Osteoblast (primary cell): ENCODE measurements at regions not wholly inside any gene's neighbourhood (a gene's known extent, or its start where the extent isn't known, plus 50 kb on each side); places are given as distances from the start of the nearest gene placed in this dataset.

Experiments used
- DNase-seq: peaks from one replicate; pipeline ENCODE4 v3.0.0; 2011; ENCODE audit warnings: low spot score, mixed read lengths; ENCODE audit not compliant: insufficient read length; ENCODE audit errors: missing footprints
- H2AFZ ChIP-seq: 2 replicates; pipeline ENCODE4 v1.6.0; 2011; ENCODE audit warnings: mild to moderate bottlenecking, low read length
- H3K27ac ChIP-seq: 2 replicates; pipeline ENCODE4 v1.5.1; 2011; ENCODE audit warnings: mild to moderate bottlenecking, low read depth, low read length, moderate library complexity
- H3K27me3 ChIP-seq: 2 replicates; pipeline ENCODE4 v1.6.0; 2012; ENCODE audit warnings: mild to moderate bottlenecking, control low read depth, inconsistent platforms, low read length, moderate library complexity; ENCODE audit not compliant: insufficient read depth
- H3K36me3 ChIP-seq: 2 replicates; pipeline ENCODE4 v1.5.1; 2011; ENCODE audit warnings: mild to moderate bottlenecking, low read length, control low read depth, moderate library complexity; ENCODE audit not compliant: insufficient read depth
- H3K4me1 ChIP-seq: 2 replicates; pipeline ENCODE4 v1.5.1; 2011; ENCODE audit warnings: mild to moderate bottlenecking, low read length, control low read depth, moderate library complexity; ENCODE audit not compliant: insufficient read depth
- H3K4me2 ChIP-seq: 2 replicates; pipeline ENCODE4 v1.6.0; 2011; ENCODE audit warnings: mild to moderate bottlenecking, low read length; ENCODE audit not compliant: insufficient read depth
- H3K4me3 ChIP-seq: fragments of 200-600 bp; sonication (generic); 3 replicates; pipeline ENCODE4 v1.5.1; 2012; ENCODE audit warnings: mild to moderate bottlenecking, low read length, inconsistent platforms; ENCODE audit not compliant: insufficient read depth
- H3K79me2 ChIP-seq: 2 replicates; pipeline ENCODE4 v1.6.0; 2012; ENCODE audit warnings: mild to moderate bottlenecking, low read length, control low read depth, inconsistent platforms; ENCODE audit not compliant: insufficient read depth
- H3K9me3 ChIP-seq: 2 replicates; pipeline ENCODE4 v1.5.1; 2011; ENCODE audit warnings: low read depth, low read length, control low read depth
- H4K20me1 ChIP-seq: 2 replicates; pipeline ENCODE4 v1.6.0; 2012; ENCODE audit warnings: mild to moderate bottlenecking, low read length, control low read depth; ENCODE audit not compliant: insufficient read depth
- TF ChIP-seq, protein P1 (sequence below): IDR thresholded peaks from 2 replicates; pipeline ENCODE4 v1.5.1; 2011; ENCODE audit warnings: mild to moderate bottlenecking, low read depth, low read length, moderate library complexity; ENCODE audit errors: extremely low read depth

DNA sequence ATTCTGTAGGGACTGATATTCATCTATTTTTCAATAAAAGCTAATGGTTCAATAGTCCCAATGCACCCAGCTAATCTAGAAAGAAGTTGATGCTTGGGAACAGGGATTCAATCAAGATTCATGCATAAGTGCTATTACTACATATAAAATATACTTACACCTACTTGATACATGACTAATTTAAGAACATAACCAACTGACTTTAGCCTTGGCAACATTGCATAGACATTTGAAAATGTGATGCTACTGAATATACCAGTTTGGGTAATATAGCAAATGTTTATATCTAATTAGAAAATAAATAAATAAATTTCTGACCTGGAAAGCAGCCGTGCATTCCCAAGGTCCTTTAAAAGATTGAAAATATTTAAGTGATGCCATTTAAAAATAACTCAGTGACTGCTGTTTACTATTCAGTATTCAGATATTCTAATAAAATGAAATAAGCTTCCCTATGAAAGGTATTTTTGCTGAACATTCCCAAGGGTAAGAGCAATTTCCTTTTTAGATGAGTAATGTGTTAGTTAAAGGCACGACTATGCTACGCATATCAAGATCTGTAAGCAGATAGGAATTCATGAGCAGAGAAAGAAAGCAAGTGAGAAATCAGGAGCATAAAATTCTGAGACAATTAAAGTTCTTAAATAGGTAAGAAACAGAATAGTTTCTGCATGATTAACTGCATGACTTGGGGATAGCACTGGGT, 160.6 kb upstream of the SYT1 start:
- peak overlapping the region; percentile 10 for H2AFZ ChIP-seq

DNA sequence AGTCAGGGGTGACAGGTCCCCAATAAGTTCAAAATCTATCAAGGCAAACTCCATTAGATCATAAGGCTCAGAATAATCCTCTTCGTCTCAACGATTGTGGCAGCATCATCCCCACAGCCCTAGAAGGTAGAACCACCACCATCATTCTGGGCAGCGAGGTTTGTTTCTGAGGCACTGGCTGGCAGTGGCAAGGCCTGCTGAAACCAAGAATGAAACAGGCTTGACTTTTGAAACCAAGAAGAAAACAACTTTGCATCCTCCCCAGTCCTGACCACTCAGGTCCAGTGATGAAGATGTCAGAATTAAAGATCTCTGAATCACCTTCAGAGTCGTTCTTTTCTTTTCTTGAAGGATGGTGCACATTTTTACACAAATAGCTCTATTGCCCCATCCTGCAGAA, 152.6 kb upstream of the SYT1 start:
- Histone ChIP-seq H3K27me3 (no peaks in the 10 kb centered on the region), H3K4me3 (no peak overlapping the region), H3K79me2 (no peaks in the 10 kb centered on the region), H3K4me1 (no peaks in the 10 kb centered on the region), H3K4me2 (no peak overlapping the region), H3K27ac (no peak overlapping the region), H4K20me1 (no peaks in the 10 kb centered on the region), H3K9me3 (no peaks in the 10 kb centered on the region), H3K36me3 (no peaks in the 10 kb centered on the region), H2AFZ (no peak overlapping the region)
- DNase-seq: no peak
- TF ChIP-seq, protein P1, sequence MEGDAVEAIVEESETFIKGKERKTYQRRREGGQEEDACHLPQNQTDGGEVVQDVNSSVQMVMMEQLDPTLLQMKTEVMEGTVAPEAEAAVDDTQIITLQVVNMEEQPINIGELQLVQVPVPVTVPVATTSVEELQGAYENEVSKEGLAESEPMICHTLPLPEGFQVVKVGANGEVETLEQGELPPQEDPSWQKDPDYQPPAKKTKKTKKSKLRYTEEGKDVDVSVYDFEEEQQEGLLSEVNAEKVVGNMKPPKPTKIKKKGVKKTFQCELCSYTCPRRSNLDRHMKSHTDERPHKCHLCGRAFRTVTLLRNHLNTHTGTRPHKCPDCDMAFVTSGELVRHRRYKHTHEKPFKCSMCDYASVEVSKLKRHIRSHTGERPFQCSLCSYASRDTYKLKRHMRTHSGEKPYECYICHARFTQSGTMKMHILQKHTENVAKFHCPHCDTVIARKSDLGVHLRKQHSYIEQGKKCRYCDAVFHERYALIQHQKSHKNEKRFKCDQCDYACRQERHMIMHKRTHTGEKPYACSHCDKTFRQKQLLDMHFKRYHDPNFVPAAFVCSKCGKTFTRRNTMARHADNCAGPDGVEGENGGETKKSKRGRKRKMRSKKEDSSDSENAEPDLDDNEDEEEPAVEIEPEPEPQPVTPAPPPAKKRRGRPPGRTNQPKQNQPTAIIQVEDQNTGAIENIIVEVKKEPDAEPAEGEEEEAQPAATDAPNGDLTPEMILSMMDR: no peak

More for the DNA sequence above, 160.6 kb upstream of the SYT1 start:
- peak overlapping the region; percentile 56 for H3K4me2 ChIP-seq
- peaks cover 15% of the 10 kb centered on the region for H3K4me1 ChIP-seq
- TF ChIP-seq, protein P1: no peak
- H3K36me3 ChIP-seq: no peaks in the 10 kb centered on the region
- no peak overlapping the region for H3K4me3 ChIP-seq
- H3K9me3 ChIP-seq: no peaks in the 10 kb centered on the region
- peak; percentile 69 for DNase-seq
- H3K27me3 ChIP-seq: no peaks in the 10 kb centered on the region
- no peaks in the 10 kb centered on the region for H3K79me2 ChIP-seq
- H4K20me1 ChIP-seq: no peaks in the 10 kb centered on the region
- peak overlapping the region; percentile 78 for H3K27ac ChIP-seq

DNA sequence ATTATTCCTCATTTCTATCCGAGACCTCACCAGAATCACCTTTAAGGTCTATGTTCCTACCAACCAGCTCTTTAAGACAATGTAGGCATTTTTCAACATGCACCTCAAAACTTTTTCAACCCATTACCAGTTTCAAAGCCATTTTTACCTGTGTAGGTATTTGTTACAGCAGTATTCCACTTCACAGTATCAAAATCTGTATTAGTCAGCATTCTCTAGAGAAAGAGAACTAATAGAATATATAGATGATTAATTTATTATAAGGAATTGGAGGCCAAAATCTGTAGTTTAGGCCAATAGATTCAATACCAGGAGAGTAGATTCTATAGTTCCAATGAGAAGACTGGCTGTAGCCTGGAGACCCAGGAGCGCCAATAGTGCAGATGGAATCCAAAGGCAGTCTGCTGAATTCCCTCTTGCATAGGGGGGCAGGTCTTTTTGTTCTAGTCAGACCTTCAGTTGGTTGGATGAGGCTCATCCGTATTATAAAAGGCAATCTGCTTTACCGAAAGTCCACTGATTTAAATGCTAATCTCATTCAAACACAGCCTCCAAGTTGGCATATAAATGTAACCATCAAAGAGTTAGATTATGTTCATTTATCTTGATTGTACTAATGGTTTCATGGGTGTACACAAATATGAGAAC, 151.6 kb upstream of the SYT1 start:
- no peaks in the 10 kb centered on the region for H3K36me3 ChIP-seq
- H3K4me1 ChIP-seq: no peaks in the 10 kb centered on the region
- H2AFZ ChIP-seq: no peak overlapping the region
- H3K9me3 ChIP-seq: no peaks in the 10 kb centered on the region
- H3K79me2 ChIP-seq: no peaks in the 10 kb centered on the region
- no peak overlapping the region for H3K4me3 ChIP-seq
- DNase-seq: no peak
- H3K4me2 ChIP-seq: no peak overlapping the region
- no peaks in the 10 kb centered on the region for H4K20me1 ChIP-seq
- no peaks in the 10 kb centered on the region for H3K27me3 ChIP-seq
- TF ChIP-seq, protein P1: no peak
- H3K27ac ChIP-seq: no peak overlapping the region

DNA sequence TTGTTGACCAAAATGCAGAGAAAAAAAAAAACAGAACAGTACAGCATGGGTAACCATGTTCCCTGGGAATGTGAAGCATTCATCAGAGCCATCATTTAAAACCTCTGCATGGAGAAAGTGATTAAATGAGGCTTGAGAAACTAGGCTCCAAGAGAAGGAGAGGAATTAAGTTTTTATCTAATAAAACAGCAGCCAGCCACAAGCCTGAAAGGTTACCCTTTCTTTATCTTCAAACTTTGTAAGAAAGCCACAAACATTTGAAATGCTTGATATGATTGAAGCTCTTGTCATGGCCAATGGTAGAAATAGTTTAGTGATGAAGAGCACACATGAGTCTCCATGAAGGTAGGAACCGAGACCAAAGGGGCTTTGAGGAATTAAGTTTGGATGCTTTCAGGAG, 144.9 kb upstream of the SYT1 start:
- no peak overlapping the region for H3K4me2 ChIP-seq
- no peak overlapping the region for H3K27ac ChIP-seq
- no peak overlapping the region for H2AFZ ChIP-seq
- H3K27me3 ChIP-seq: no peaks in the 10 kb centered on the region
- no peaks in the 10 kb centered on the region for H3K9me3 ChIP-seq
- no peaks in the 10 kb centered on the region for H4K20me1 ChIP-seq
- no peak overlapping the region for H3K4me3 ChIP-seq
- DNase-seq: no peak
- no peaks in the 10 kb centered on the region for H3K36me3 ChIP-seq
- H3K4me1 ChIP-seq: no peaks in the 10 kb centered on the region
- TF ChIP-seq, protein P1: no peak
- no peaks in the 10 kb centered on the region for H3K79me2 ChIP-seq
